Keratinocyte (primary cell): ENCODE measurements at regions not wholly inside any gene's neighbourhood (a gene's known extent, or its start where the extent isn't known, plus 50 kb on each side); places are given as distances from the start of the nearest gene placed in this dataset.

Experiments
- DNase-seq: peaks from one replicate; pipeline ENCODE4 v3.0.0-alpha.2; 2011; ENCODE audit warnings: low read depth, missing footprints, low spot score
- FAIRE-seq: peaks from 2 replicates; lab custom pipeline; 2011; peaks lifted over from hg19 to GRCh38; lab: Jason Lieb, UNC
- H2AFZ ChIP-seq: 2 replicates; pipeline ENCODE4 v1.6.0; 2012; ENCODE audit warnings: low read length, control low read depth, inconsistent platforms; ENCODE audit not compliant: control insufficient read depth
- H3K27ac ChIP-seq: 2 replicates; pipeline ENCODE4 v1.5.1; 2011; ENCODE audit warnings: low read length; ENCODE audit not compliant: control insufficient read depth, insufficient read depth
- H3K27me3 ChIP-seq: 3 replicates; pipeline ENCODE4 v1.6.0; 2011; ENCODE audit warnings: low read length; ENCODE audit not compliant: control insufficient read depth, insufficient read depth; ENCODE audit errors: extremely low read depth
- H3K36me3 ChIP-seq, 2 experiments: 2 replicates in 1 of 2; 3 replicates in 1 of 2; pipeline ENCODE4 v1.5.1; 2011; ENCODE audit warnings: low read length in 2 of 2, mild to moderate bottlenecking in 1 of 2; ENCODE audit not compliant: control insufficient read depth in 2 of 2, insufficient read depth in 2 of 2; ENCODE audit errors: extremely low read depth in 1 of 2
- H3K4me1 ChIP-seq: 3 replicates; pipeline ENCODE4 v1.5.1; 2011; ENCODE audit warnings: low read length; ENCODE audit not compliant: control insufficient read depth, insufficient read depth; ENCODE audit errors: extremely low read depth
- H3K4me2 ChIP-seq: 3 replicates; pipeline ENCODE4 v1.6.0; 2011; ENCODE audit warnings: low read depth, low read length; ENCODE audit not compliant: control insufficient read depth, insufficient read depth; ENCODE audit errors: extremely low read depth
- H3K4me3 ChIP-seq, 3 experiments: fragments of 200-600 bp in 1 of 3; sonication (generic) in 1 of 3; 2 replicates in 2 of 3; 3 replicates in 1 of 3; pipeline ENCODE4 v1.5.1; 2011 to 2016; ENCODE audit warnings: low read length in 3 of 3, mild to moderate bottlenecking in 3 of 3, control low read depth in 2 of 3, inconsistent platforms in 1 of 3, low read depth in 1 of 3, mixed read lengths in 1 of 3, mixed run types in 1 of 3, moderate library complexity in 1 of 3; ENCODE audit not compliant: control insufficient read depth in 2 of 3, insufficient read depth in 2 of 3; ENCODE audit errors: extremely low read depth in 1 of 3
- H3K79me2 ChIP-seq: 2 replicates; pipeline ENCODE4 v1.6.0; 2012; ENCODE audit warnings: low read length; ENCODE audit not compliant: control insufficient read depth, insufficient read depth
- H3K9ac ChIP-seq: 3 replicates; pipeline ENCODE4 v1.6.0; 2011; ENCODE audit warnings: low read length; ENCODE audit not compliant: control insufficient read depth, insufficient read depth; ENCODE audit errors: extremely low read depth
- H3K9me1 ChIP-seq: 3 replicates; pipeline ENCODE4 v1.6.0; 2011; ENCODE audit warnings: low read length; ENCODE audit not compliant: control insufficient read depth, insufficient read depth; ENCODE audit errors: extremely low read depth
- H3K9me3 ChIP-seq: 2 replicates; pipeline ENCODE4 v1.5.1; 2012; ENCODE audit warnings: low read depth, low read length; ENCODE audit not compliant: control insufficient read depth
- H4K20me1 ChIP-seq: 3 replicates; pipeline ENCODE4 v1.6.0; 2011; ENCODE audit warnings: low read length; ENCODE audit not compliant: control insufficient read depth, insufficient read depth; ENCODE audit errors: extremely low read depth
- CTCF ChIP-seq, 3 experiments: IDR thresholded peaks in 1 of 3; conservative IDR thresholded peaks in 1 of 3; optimal IDR thresholded peaks in 1 of 3; 2 replicates in 2 of 3; 3 replicates in 1 of 3; pipeline versions ENCODE3 to v1.5.1; 2011; ENCODE audit warnings: low read length in 3 of 3, mild to moderate bottlenecking in 3 of 3, moderate library complexity in 2 of 3, control low read depth in 1 of 3, inconsistent platforms in 1 of 3; ENCODE audit not compliant: insufficient read depth in 2 of 3; ENCODE audit errors: extremely low read depth in 1 of 3
- EZH2 ChIP-seq: IDR thresholded peaks from one replicate; pipeline ENCODE4 v1.6.1; 2012; ENCODE audit warnings: inconsistent platforms, mild to moderate bottlenecking, low read length, moderate library complexity
- dilution Hi-C: fragments of 300-500 bp; cut with MboI; formaldehyde crosslinking; loops from one replicate; pipeline ENCODE4 v1.7.0; 2020; ENCODE audit warnings: low sequenced_read_pairs; ENCODE audit not compliant: extremely low pct_ligation_motif_present

- TF ChIP-seq CTCF (optimal IDR thresholded peaks at IDR 0.05 in 1 of 3, IDR thresholded peaks at IDR 0.05 in 1 of 3, conservative IDR thresholded peaks at IDR 0.05 in 1 of 3; ENCODE audit: extremely low read depth in 1 of 3, insufficient read depth in 2 of 3, low read length in 3 of 3) (no peak), EZH2 (no peak)
- no peak overlapping the region for H3K27ac ChIP-seq
- H2AFZ ChIP-seq = no peak overlapping the region
- dilution Hi-C loops = no loop called here
- H3K4me1 ChIP-seq = no peaks in the 10 kb centered on the region
- DNase-seq (no peak), FAIRE-seq (no peak)
- H3K4me2 ChIP-seq = no peak overlapping the region
- H3K4me3 ChIP-seq = no peak overlapping the region
- no peaks in the 10 kb centered on the region for H4K20me1 ChIP-seq
- H3K9ac ChIP-seq = no peak overlapping the region
- H3K36me3 ChIP-seq = no peaks in the 10 kb centered on the region
- no peaks in the 10 kb centered on the region for H3K9me1 ChIP-seq
- no peaks in the 10 kb centered on the region for H3K79me2 ChIP-seq
- no peaks in the 10 kb centered on the region for H3K9me3 ChIP-seq
- H3K27me3 ChIP-seq = no peaks in the 10 kb centered on the region
Observed at GRCh38 chr18:1499265-1499664, 594.6 kb downstream of the ADCYAP1 start.

- H3K9ac ChIP-seq = no peak overlapping the region
- no peak for FAIRE-seq
- no peaks in the 10 kb centered on the region for H3K36me3 ChIP-seq
- dilution Hi-C loops = no loop called here
- H3K79me2 ChIP-seq = no peaks in the 10 kb centered on the region
- no peak overlapping the region for H2AFZ ChIP-seq
- H3K4me1 ChIP-seq = no peaks in the 10 kb centered on the region
- H3K9me3 ChIP-seq = no peaks in the 10 kb centered on the region
- no peak for TF ChIP-seq CTCF (optimal IDR thresholded peaks at IDR 0.05 in 1 of 3, IDR thresholded peaks at IDR 0.05 in 1 of 3, conservative IDR thresholded peaks at IDR 0.05 in 1 of 3; ENCODE audit: extremely low read depth in 1 of 3, insufficient read depth in 2 of 3, low read length in 3 of 3)
- TF ChIP-seq EZH2 = no peak
- no peak overlapping the region for H3K27ac ChIP-seq
- DNase-seq = no peak
- no peaks in the 10 kb centered on the region for H3K9me1 ChIP-seq
- H4K20me1 ChIP-seq = no peaks in the 10 kb centered on the region
- H3K4me3 ChIP-seq = no peak overlapping the region
- no peaks in the 10 kb centered on the region for H3K27me3 ChIP-seq
- no peak overlapping the region for H3K4me2 ChIP-seq
Observed at GRCh38 chr18:1503847-1504246, 599.2 kb downstream of the ADCYAP1 start.
